Endothelial cell of umbilical vein (primary cell): ENCODE measurements at regions not wholly inside any gene's neighbourhood (a gene's known extent, or its start where the extent isn't known, plus 50 kb on each side); places are given as distances from the start of the nearest gene placed in this dataset.

ENCODE experiments used
- BruUV-seq: library from RNA; stranded (reverse); fragments of 400-500 nt; replicated peaks from 2 replicates; lab custom pipeline; 2021; lab: Mats Ljungman, UMichigan
- CTCF ChIA-PET: fragments of 300-600, 350-600 bp; sonication (Branson Sonifier 250); formaldehyde crosslinking; loops from one replicate; lab custom pipeline; 2021; ENCODE audit warnings: antibody characterized with exemption, inconsistent platforms; lab: Charles Lee
- POLR2A ChIA-PET: fragments of 300-600, 350-600 bp; sonication (Branson Sonifier 250); formaldehyde crosslinking; loops from one replicate; lab custom pipeline; 2021; ENCODE audit warnings: antibody characterized with exemption, inconsistent platforms; lab: Charles Lee
- DNase-seq: peaks from one replicate; pipeline ENCODE4 v3.0.0-alpha.2; 2011; ENCODE audit warnings: low read depth, low spot score
- FAIRE-seq: peaks from 2 replicates; lab custom pipeline; 2011; peaks lifted over from hg19 to GRCh38; lab: Jason Lieb, UNC
- H2AFZ ChIP-seq: 2 replicates; pipeline ENCODE4 v1.6.0; 2012; ENCODE audit warnings: low read depth, low read length, control low read depth, inconsistent platforms
- H3K27ac ChIP-seq: 2 replicates; pipeline ENCODE4 v1.5.1; 2011; ENCODE audit warnings: low read depth, mild to moderate bottlenecking, control low read depth, low read length, moderate library complexity; ENCODE audit not compliant: insufficient read depth
- H3K27me3 ChIP-seq, 2 experiments: 2 replicates each; pipeline versions ENCODE4 v1.6.0 to v1.6.1; 2011; ENCODE audit warnings: low read length in 2 of 2, mixed read lengths in 1 of 2; ENCODE audit not compliant: control insufficient read depth in 2 of 2, insufficient read depth in 2 of 2
- H3K36me3 ChIP-seq, 2 experiments: 2 replicates in 1 of 2; 3 replicates in 1 of 2; pipeline ENCODE4 v1.5.1; 2011; ENCODE audit warnings: low read length in 2 of 2, mild to moderate bottlenecking in 1 of 2, moderate library complexity in 1 of 2; ENCODE audit not compliant: control insufficient read depth in 2 of 2, insufficient read depth in 2 of 2; ENCODE audit errors: extremely low read depth in 1 of 2
- H3K4me1 ChIP-seq: 3 replicates; pipeline ENCODE4 v1.5.1; 2011; ENCODE audit warnings: mild to moderate bottlenecking, low read length; ENCODE audit not compliant: control insufficient read depth, insufficient read depth; ENCODE audit errors: extremely low read depth
- H3K4me2 ChIP-seq: 2 replicates; pipeline ENCODE4 v1.6.1; 2011; ENCODE audit warnings: low read length, control low read depth, mixed read lengths; ENCODE audit not compliant: insufficient read depth
- H3K4me3 ChIP-seq, 3 experiments: fragments of 200-600 bp in 1 of 3; sonication (generic), shearing (Covaris generic) in 1 of 3; replicated peaks in 1 of 3; 2 replicates each; pipeline ENCODE4 v1.5.1; 2011 to 2016; ENCODE audit warnings: control low read depth in 3 of 3, low read length in 3 of 3, mild to moderate bottlenecking in 2 of 3, inconsistent platforms in 1 of 3, low read depth in 1 of 3, moderate library complexity in 1 of 3; ENCODE audit not compliant: insufficient read depth in 1 of 3
- H3K79me2 ChIP-seq: 2 replicates; pipeline ENCODE4 v1.6.0; 2012; ENCODE audit warnings: low read length, inconsistent platforms; ENCODE audit not compliant: control insufficient read depth, insufficient read depth
- H3K9ac ChIP-seq: replicated peaks from 2 replicates; pipeline ENCODE3; 2011; ENCODE audit warnings: low read length, control low read depth; ENCODE audit not compliant: insufficient read depth; ENCODE audit errors: extremely low read depth
- H3K9me1 ChIP-seq: replicated peaks from 3 replicates; pipeline ENCODE4 v1.6.0; 2011; ENCODE audit warnings: mild to moderate bottlenecking, low read length; ENCODE audit not compliant: control insufficient read depth, insufficient read depth; ENCODE audit errors: extremely low read depth
- H3K9me3 ChIP-seq: replicated peaks from 2 replicates; pipeline ENCODE4 v1.5.1; 2012; ENCODE audit warnings: low read length, inconsistent platforms; ENCODE audit not compliant: control insufficient read depth, insufficient read depth
- H4K20me1 ChIP-seq: replicated peaks from 2 replicates; pipeline ENCODE3; 2011; ENCODE audit warnings: mild to moderate bottlenecking, low read length; ENCODE audit not compliant: control insufficient read depth, insufficient read depth; ENCODE audit errors: extremely low read depth
- EZH2 ChIP-seq: IDR thresholded peaks from 2 replicates; pipeline ENCODE4 v1.6.1; 2012; ENCODE audit warnings: borderline replicate concordance, low read depth, mild to moderate bottlenecking, moderate library complexity, low read length, inconsistent platforms; ENCODE audit not compliant: severe bottlenecking
- FOS ChIP-seq: IDR thresholded peaks from 2 replicates; pipeline ENCODE4 v1.6.1; 2011; ENCODE audit warnings: mild to moderate bottlenecking, low read length, moderate library complexity, borderline replicate concordance; ENCODE audit not compliant: insufficient read depth
- GATA2 ChIP-seq: IDR thresholded peaks from 2 replicates; pipeline ENCODE4 v1.7.0; 2011; ENCODE audit warnings: low read depth, mild to moderate bottlenecking, moderate library complexity, mixed read lengths, low read length; ENCODE audit not compliant: insufficient read length, insufficient read depth
- JUN ChIP-seq: IDR thresholded peaks from 2 replicates; pipeline ENCODE4 v1.6.1; 2011; ENCODE audit warnings: borderline replicate concordance, low read depth; ENCODE audit not compliant: insufficient read length, insufficient read depth
- MYC ChIP-seq: IDR thresholded peaks from one replicate; pipeline ENCODE4 v1.6.1; 2011; ENCODE audit warnings: mild to moderate bottlenecking, low read depth, low read length
- POLR2A ChIP-seq: IDR thresholded peaks from 2 replicates; pipeline ENCODE4 v1.6.1; 2012; ENCODE audit warnings: low read depth, mild to moderate bottlenecking, control low read depth, low read length
- POLR2AphosphoS5 ChIP-seq: IDR thresholded peaks from 2 replicates; pipeline ENCODE4 v1.6.1; 2012; ENCODE audit warnings: low read depth, mild to moderate bottlenecking, control low read depth, low read length, moderate library complexity; ENCODE audit not compliant: insufficient read depth
- dilution Hi-C: fragments of 300-500 bp; cut with MboI; formaldehyde crosslinking; loops from one replicate; pipeline ENCODE4 v1.15.0; 2019; ENCODE audit warnings: low sequenced_read_pairs; ENCODE audit not compliant: extremely low pct_ligation_motif_present
- intact Hi-C: fragments of 100-400 bp; cut with micrococcal nuclease; formaldehyde crosslinking; loops from one replicate; pipeline ENCODE4 v1.10.0; 2022
- TF ChIP-seq, protein P1 (sequence below), 2 donors: IDR thresholded peaks; 1 replicate in 1 of 2; 2 replicates in 1 of 2; pipeline ENCODE4 v1.5.1; 2011; ENCODE audit warnings: low read length in 2 of 2, mild to moderate bottlenecking in 2 of 2, moderate library complexity in 2 of 2, control low read depth in 1 of 2, inconsistent platforms in 1 of 2, low read depth in 1 of 2; ENCODE audit not compliant: insufficient read depth in 1 of 2; ENCODE audit errors: extremely low read depth in 1 of 2
- TF ChIP-seq, protein P2 (sequence below): IDR thresholded peaks from 2 replicates; pipeline ENCODE4 v1.6.1; 2011; ENCODE audit not compliant: insufficient read depth, insufficient read length

DNA sequence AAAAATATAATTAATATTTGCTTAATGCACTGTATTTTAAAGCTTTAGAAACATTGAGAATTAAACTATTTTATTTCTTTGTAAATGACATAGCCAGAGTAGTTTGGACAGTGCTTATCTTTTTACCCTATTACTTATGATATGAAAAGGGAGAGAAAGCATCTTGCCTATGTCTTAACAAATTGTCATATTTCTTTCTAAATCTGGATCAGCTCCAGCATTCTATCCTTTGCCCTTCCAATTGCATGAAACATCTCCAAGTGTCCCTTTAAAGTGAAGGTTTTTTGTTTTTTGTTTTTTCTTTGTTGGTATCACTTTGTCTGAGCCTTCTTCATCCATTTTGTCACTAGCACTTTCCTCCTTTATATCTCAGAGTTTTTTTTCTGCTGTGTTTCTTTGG lies 511.6 kb upstream of the FAM174A start:
- Histone ChIP-seq H3K79me2 (no peaks in the 10 kb centered on the region), H2AFZ (no peak overlapping the region), H4K20me1 (no peaks in the 10 kb centered on the region), H3K27me3 (no peaks in the 10 kb centered on the region), H3K36me3 (no peaks in the 10 kb centered on the region), H3K9me3 (no peaks in the 10 kb centered on the region), H3K4me2 (no peak overlapping the region), H3K9me1 (no peaks in the 10 kb centered on the region), H3K4me1 (no peaks in the 10 kb centered on the region), H3K9ac (no peak overlapping the region), H3K4me3 (no peak overlapping the region), H3K27ac (no peak overlapping the region)
- no peak for FAIRE-seq
- BruUV-seq, result no TSS peak
- ChIA-PET POLR2A (no interaction called here), CTCF (no interaction called here)
- intact Hi-C loops (no loop called here), dilution Hi-C loops (no loop called here)
- DNase-seq, result no peak
- TF ChIP-seq, protein P1, sequence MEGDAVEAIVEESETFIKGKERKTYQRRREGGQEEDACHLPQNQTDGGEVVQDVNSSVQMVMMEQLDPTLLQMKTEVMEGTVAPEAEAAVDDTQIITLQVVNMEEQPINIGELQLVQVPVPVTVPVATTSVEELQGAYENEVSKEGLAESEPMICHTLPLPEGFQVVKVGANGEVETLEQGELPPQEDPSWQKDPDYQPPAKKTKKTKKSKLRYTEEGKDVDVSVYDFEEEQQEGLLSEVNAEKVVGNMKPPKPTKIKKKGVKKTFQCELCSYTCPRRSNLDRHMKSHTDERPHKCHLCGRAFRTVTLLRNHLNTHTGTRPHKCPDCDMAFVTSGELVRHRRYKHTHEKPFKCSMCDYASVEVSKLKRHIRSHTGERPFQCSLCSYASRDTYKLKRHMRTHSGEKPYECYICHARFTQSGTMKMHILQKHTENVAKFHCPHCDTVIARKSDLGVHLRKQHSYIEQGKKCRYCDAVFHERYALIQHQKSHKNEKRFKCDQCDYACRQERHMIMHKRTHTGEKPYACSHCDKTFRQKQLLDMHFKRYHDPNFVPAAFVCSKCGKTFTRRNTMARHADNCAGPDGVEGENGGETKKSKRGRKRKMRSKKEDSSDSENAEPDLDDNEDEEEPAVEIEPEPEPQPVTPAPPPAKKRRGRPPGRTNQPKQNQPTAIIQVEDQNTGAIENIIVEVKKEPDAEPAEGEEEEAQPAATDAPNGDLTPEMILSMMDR (IDR thresholded peaks at IDR 0.05; ENCODE audit: extremely low read depth in 1 of 2, insufficient read depth in 1 of 2, low read depth in 1 of 2, low read length in 2 of 2), result no peak
- no peak for TF ChIP-seq MYC
- TF ChIP-seq POLR2AphosphoS5, result no peak
- TF ChIP-seq EZH2, result no peak
- TF ChIP-seq POLR2A, result no peak
- no peak for TF ChIP-seq JUN
- TF ChIP-seq, protein P2, sequence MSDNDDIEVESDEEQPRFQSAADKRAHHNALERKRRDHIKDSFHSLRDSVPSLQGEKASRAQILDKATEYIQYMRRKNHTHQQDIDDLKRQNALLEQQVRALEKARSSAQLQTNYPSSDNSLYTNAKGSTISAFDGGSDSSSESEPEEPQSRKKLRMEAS, result no peak
- no peak for TF ChIP-seq GATA2
- no peak for TF ChIP-seq FOS
